ENCODE measurements at regions not wholly inside any gene's neighbourhood (a gene's known extent, or its start where the extent isn't known, plus 50 kb on each side); places are given as distances from the start of the nearest gene placed in this dataset.
"Not testable (repeated sequence)": the region's sequence is repeated elsewhere in the genome, so short reads cannot be mapped to it uniquely, and the experiment has no call there.

GRCh38 chr3:177439694-177440269 is 242.5 kb upstream of the TBL1XR1 start:
- no peak for DNase-seq

DNA sequence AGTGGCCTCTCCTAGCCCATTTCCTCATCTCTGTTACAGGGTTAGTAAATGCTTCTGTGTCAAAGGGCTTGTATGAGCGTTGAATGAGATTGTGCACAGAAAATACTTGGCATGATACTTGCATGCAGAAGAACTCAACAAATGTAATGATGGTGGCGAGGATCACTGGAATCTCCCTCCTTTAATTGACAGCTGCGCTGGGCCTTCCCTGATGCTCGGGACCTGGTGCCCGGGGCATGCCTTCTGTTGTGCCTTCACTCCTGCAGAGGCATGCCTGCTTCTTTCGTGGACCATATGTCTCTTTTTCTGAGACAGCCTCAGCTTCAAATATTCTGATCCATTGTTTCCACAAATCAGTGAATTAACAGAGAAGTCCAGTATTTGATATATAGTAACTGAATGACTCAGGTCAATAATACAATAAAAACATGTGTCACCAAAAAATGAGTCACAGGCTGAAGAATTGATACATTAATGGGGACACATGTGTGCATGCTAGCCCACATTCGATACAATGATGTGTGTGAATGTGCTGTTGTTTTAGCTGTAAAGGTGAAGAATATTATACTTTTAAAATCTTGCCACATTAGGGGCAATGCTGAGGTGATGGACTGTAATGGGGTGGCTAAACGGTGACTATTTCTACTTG is 243.3 kb upstream of the TBL1XR1 start:
- peak; percentile 36 for DNase-seq

DNA sequence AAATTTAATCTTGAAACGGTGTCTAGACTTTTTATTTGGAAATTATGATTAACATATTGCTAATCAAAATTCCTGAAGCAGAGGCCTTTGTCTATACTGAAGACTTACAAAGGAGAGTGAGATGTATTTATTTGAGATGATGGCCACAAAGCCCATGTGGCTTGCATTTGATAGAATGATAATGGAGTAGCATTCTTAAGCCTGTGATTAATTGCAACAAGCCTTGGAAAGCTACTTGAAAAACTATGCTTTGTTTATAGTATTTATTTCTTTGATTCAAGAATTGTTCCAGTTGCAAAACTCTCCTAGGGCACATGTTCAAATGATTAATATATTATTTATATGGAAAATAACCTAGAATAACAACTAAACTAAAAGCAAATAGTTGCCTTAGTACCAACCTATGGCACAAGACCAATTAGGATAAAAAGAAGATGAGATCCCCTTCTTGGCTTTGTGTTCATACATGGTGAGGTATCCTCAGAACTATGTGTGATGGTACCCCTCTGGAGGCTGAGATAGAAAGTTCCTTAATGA is 244.1 kb upstream of the TBL1XR1 start:
- DNase-seq, result no peak

DNA sequence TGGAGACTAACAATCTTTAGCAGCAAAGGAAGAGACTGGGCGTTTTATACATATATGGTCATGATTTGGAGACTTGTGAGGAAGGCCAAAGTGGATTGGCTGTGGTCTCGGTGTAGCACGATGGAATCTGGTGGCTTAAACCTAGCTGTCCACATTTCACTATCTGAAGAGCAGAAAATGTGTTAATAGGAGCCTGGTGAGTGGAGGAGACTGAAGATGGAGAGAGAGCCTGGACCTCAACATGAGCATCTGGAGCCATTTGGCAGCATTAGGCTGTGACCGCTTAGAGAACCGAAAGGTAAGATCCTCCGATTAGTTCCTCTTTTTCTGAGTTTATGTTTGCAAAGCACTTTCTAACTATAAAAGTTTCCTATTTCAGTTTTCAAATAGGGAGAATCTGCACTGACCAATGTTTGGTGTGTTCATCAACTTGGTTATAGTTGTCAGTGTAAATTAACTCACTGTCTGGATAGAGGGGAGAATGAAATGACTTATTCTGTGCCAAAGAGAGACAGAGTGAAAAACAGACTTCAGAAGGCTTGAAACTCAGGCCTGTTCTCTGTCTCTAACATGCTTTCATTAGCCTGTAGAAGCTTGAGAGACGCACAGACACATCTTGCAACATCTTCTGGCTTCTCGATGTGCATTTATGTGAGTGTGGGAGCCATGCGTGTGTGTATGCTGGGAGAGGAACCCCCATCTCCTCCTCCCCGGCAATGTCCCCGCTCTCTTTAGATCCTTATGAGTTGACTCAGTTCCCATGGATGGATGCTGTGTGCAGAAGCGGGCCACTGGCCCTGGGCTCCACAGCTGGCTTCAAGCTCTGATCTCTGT is 244.7 kb upstream of the TBL1XR1 start:
- no peak for DNase-seq

GRCh38 chr3:177443469-177443868 is 246.2 kb upstream of the TBL1XR1 start:
- peak; percentile 14 for DNase-seq

- no peak for DNase-seq
Observed at GRCh38 chr3:177444696-177445095, 247.4 kb upstream of the TBL1XR1 start.

DNA sequence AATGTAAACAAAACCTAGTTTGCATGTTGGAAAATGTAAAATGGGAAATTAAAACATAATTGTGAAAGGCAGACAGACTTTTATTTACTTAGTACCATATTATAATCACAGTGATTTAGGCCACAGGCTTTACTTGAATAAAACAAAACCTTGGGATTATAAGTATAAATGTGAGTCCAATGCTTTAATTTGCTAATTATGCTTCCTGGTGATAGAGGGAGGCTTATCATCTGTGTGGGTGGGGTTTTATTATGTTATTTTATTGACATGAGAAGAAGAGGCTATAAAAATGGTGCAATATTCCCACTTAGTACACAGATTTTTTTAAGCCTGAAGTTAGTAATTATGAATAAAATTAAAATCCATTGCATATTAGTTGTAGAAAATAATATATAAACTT is 248.3 kb upstream of the TBL1XR1 start:
- no peak for DNase-seq

GRCh38 chr3:177446165-177446601 is 248.9 kb upstream of the TBL1XR1 start:
- no peak for DNase-seq

DNA sequence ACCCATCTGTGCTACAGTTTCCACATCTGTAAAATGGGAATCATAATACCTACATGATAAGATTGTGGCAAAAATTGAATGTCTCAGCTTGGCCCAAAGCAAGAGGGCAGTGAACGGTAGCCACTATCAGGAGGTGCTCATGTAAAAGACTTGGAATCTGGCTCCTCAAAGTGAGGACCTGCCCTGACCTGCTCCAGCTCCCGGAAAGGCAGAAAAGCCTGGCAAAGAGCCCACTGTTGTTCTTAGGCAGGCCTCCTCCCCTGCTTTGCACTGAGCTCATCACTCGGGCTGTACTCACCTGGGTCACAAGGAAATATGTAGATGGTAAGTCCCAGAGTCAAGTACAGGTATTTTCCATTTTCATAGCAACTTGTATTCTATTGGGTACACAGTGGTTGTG is 250.7 kb upstream of the TBL1XR1 start:
- DNase-seq, result peak; percentile 40

GRCh38 chr3:177448987-177449359 is 251.7 kb upstream of the TBL1XR1 start:
- no peak for DNase-seq

DNA sequence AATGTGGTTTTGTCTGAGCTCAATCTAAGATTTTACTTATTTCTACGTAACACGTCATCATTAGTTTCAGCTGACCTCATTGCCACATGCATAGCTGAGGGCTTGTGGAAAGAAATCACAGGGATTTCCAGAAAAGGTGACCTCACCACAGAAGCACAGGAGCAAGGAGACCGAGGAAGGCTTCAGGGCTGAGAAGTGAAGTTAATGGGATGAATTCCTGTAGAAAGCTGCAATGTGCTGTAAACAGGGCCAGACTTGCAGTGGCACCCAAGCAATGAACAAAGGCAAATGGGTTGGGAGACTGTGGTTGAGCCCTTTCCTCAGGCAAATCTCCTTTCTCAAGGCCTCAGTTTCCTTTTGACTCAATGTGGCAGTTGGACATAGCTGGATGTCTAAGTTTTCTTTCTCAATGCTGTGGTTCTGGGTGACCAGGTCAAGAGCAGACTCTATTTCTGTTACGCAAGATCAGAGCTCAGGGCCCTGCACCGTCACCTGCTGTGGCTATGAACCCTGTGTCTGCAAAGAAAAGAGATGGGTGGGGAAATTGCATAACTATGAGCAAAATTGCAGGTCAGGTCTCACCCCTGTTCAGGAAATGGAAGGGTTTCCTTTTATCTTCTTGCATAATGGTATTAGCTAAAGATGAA is 252.2 kb upstream of the TBL1XR1 start:
- DNase-seq, result no peak

- DNase-seq, result no peak
Observed at GRCh38 chr3:177451301-177451750, 254.0 kb upstream of the TBL1XR1 start.

DNA sequence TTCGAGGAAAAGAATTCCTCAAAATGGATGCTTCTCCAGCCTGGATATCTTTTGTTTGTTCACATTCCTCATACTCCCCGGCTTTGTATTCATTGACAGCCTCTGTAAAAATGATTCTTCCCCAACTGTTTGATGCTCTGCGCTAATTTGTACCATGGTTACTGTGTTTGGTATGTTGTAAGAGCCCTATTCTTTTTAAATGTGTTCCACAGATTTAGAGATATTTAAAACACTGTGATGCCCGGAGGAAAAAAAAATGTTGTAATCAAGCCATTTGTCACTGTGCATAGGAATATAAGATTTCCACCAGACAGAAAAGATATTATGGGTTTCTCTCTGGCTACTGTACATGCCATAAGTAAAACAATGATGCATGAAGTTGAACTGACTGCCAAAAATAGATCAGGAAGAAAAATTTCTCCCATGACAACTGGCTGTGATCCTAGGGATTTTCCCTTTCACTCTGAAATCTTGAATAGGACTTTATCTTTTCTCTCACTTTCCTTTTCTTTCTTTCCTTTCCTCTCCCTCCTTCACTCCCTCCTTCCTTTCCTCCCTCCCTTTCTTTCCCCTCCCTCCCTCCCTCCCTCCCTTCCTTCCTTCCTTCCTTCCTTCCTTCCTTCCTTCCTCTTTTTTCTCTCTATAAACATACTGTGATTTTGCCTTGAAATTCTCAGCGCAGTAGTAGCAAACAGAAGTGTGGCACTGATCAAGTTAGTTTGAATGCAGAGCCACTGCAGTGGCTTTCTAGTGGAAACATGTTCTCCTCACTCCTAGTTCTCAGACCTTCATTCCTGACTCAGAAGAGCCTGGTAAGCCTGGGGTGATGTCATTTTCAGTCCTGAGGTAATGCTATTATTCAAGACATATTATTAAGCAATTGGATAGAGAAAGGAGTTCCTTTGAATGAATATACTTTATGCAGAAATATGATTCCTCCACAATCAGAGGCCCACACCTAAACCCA is 254.9 kb upstream of the TBL1XR1 start:
- peak; percentile 9 for DNase-seq

GRCh38 chr3:177452831-177453450 is 255.7 kb upstream of the TBL1XR1 start:
- DNase-seq, result no peak

GRCh38 chr3:177453451-177453844 is 256.2 kb upstream of the TBL1XR1 start:
- DNase-seq, result no peak

DNA sequence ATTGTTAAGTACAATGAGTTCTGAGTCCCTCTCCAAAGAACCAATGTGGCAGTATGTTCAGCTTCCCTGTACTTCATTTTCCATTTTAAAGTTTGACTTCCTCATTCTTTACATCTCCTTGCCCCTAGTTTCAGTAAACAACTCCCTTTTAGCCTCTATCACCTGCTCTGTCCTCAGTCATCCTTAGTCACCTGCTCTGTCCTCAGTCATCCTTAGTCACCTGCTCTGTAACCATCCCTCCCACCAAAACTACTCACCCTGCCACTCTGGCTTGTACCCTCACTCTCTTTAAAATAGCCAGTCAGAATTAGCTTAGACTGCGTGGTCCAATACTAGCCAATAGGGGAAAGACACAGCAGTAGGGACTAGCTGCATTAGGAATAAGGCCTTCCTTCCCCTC is 259.9 kb upstream of the TBL1XR1 start:
- DNase-seq, result peak; percentile 13

- peak; percentile 3 for DNase-seq
Observed at GRCh38 chr3:177459401-177459800, 262.1 kb upstream of the TBL1XR1 start.

DNA sequence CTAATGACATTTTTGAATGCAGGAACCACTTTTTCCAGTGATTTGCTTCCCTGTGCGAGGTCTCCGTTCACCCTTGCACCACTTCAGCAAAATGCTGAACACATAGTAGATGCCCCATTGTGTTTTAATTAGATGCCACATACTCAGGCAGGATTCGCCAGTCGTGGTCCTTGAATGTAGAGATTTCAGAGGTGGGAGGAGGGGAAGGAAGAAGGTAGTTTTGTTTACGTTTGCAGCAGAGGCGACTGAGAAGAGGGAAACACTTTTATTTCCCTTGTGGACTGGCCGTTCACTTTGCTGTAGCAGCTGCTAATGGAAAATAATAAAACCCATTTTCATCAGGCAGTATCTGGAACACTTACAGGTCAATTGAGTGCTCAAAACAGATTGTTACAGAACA is 262.8 kb upstream of the TBL1XR1 start:
- DNase-seq, result no peak

DNA sequence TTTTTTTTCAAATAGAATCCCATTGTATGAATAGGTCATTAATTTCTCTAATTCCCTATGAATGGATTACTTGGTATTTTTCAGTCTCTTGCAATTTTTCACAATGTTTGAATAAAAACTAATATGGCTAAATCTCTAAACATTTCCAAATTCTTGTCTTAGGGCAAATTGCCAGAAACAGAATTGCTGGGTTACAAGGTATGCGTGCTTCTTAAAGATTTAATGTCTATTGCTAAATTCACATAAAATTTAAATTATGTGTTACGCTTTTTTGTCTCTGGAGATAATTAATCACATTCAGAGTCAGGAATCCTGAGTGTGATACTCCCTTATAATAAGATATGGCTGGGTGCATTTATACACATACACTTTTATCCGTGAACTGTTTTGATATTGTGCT is 264.5 kb upstream of the TBL1XR1 start:
- no peak for DNase-seq

DNA sequence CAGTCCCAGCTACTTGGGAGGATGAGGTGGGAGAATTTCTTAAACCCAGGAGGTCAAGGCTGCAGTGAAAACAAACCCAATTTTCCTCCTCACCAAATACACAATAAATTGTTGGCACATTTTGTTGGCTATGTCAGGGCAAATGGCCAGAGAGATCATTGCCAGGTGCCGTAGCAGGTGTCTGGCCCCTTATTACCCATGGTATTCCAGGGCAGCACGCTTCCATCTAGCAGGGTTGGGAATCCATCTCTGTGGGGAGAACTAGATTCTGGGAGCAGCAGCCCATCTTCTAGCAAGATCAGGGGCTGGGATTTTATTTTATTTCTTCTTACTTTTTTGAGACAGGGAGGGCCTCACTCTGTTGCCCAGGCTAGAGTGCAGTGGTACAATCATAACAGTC is 266.1 kb upstream of the TBL1XR1 start:
- not testable (repeated sequence) for DNase-seq

DNA sequence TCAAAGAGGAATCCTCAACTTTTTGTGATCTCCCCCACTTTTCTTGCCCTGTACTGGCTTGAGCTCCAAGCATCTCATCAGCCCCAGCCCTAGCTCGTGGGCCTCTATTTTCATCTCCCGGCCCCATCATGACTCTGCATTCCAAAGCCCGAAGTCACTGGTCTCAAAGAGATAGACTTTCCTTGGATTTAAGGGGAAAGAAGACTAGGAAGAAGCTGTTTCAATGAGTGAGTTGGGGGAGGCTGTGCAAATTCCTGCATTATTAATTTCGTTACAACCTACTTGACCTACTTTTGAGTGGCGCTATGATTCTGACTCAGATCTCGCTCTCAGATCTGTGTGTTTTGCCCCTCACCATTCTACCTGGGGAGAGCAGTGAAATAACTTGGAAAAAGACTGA is 266.6 kb upstream of the TBL1XR1 start:
- peak; percentile 22 for DNase-seq

All from DMS53 (cell line).